NCI-H510A (cell line): ENCODE measurements at regions not wholly inside any gene's neighbourhood (a gene's known extent, or its start where the extent isn't known, plus 50 kb on each side); places are given as distances from the start of the nearest gene placed in this dataset.
"Not testable (repeated sequence)": the region's sequence is repeated elsewhere in the genome, so short reads cannot be mapped to it uniquely, and the experiment has no call there.

ENCODE experiments used
- DNase-seq: peaks from one replicate; lab custom pipeline; 2025; lab: John Stamatoyannopoulos, UW

DNA sequence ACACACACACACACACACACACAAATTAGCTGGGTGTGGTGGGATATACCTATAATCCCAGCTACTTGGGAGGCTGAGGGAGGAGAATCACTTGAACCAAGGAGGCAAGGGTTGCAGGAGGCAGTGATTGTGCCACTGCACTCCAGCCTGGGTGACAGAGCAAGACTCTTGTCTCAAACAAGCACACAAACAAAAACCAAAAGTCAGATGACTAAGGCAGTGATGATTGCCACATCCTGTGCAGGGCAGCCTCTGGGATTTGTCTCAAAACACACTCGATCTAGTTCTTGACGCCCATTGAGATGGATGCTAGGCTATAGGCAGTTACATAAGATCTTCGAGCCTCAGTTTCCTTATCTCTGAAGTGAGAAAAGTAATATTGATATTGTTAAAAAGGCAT, 183.1 kb upstream of the NOTCH2NLA start:
- not testable (repeated sequence) for DNase-seq

DNA sequence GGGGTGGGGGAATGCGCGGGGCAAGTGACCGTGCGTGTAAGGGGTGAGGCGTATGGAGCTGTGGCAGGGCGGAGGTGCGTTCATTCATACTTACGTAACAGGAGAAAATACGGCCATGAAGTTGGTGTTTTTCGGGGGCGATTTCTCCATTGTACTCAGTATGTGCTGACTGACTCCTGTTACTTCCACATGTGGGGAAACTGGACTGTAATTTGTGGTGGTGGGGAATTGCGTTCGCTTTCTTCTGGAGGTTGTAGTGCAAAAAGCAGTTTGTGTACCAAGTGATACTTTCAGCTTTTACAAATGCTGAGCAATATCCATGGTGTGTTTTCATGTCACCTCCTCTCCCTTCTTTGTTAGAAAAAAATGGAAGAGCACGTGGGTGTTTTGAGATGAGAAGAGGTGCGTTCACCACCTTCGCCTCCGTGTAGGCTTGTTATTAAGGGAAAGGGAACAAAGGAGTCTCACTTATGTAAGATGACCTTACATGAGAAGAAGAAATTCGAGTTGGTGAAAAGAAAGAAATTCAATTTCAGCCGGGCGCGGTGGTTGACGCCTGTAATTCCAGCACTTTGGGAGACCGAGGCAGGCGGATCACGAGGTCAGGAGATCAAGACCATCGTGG, 181.1 kb upstream of the NOTCH2NLA start:
- DNase-seq, result peak; percentile 31

DNA sequence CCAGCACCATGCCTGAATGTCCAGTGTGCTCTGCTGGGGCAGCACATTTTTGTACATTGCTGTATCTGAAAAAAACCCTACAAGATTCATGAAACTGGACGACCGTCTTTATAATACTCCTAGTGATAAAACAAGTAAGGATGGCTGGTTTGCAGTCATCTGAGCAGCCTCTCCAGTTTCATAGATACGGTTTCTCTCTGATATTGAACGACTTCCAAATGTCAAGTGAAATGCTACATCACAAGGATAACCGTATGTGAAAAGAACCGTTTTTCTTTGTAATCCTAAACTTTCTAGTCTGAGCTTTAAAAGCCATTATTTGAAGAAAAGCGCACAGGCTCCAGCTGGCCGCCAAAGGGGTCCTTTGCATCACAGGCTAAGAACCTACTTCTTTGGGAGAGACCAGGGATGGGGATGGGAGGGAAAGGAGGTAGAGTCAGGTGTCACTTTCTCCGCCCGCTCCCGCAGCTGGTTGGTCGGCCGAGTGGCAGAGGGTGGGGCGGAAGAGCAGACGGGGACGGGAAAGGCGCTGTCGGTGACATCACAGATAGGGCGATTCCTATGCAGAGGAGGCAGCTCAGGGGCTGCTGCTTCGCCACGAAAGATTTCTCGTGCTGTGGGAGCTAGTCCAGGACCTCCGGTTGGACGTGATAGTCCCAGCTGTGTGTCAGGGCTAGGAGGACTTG, 180.4 kb upstream of the NOTCH2NLA start:
- DNase-seq, result peak; percentile 35

DNA sequence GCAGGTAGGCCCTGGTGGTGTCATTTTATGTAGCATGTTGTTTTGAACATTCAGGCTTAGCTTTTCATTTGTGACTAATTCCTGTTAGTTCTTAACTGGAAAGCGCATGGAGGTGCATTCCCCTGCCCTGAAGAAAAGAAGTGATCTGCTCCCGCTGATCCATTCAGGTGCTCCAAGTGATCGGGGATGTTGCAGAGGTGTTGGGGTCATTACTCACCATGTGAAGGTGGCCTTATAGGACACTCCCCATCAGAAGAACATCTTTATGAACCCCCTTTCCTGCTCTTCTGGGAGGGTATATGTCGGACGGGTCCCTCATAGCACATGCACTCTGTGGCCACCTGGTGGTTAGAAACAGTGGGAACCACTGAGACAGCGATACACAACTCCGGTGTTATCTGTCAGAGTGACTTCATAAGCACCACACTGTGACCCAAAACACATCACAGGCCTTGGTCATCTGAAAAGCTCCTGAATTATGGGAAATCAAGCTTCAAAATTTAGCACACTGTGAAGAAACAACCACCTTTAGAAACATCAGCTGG, 172.5 kb upstream of the NOTCH2NLA start:
- not testable (repeated sequence) for DNase-seq

DNA sequence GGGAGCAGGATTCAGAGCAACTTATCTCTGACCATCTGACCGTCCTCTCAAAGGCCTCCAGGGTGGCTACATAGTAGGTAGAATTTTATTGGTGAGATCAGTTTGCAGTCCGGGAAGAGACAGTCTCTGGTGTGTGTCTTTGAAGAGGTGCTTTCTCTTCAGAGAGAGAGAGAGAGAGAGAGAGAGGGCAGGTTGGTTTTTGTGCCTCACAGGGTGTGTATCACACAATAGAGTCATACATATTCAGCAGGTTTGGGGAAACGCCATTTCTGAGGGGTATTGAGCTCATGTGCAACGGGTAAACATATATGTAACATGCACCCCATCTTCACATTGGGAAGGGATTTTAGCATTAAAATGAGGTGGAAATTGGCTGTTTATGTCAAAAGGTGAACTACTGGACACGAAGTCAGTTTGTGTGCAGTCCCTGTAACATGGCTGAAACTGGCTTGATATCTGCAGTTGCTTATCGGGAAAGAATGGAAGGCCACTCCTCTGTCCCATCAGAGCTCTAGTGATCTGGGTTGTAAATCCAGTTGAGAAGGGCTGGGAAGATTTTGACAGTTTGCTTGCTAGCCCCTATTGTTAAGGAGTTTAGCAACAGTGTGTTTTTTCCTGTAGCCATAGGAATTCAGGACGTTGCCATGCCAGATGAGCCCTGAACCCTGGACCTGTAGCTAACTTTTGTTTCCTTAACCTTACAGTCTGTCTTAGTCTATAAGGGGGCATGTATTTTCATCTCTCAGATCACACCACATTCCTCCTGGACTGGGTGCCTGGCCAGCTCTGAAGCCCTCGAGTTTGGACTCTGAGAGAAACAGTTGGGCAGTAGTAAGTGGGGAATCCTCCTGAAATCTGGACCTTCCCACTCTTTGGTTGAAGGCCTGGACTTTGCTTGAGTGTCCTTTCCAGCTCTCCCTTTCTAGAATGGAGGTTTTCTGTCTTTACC, 171.6 kb upstream of the NOTCH2NLA start:
- DNase-seq, result not testable (repeated sequence)

DNA sequence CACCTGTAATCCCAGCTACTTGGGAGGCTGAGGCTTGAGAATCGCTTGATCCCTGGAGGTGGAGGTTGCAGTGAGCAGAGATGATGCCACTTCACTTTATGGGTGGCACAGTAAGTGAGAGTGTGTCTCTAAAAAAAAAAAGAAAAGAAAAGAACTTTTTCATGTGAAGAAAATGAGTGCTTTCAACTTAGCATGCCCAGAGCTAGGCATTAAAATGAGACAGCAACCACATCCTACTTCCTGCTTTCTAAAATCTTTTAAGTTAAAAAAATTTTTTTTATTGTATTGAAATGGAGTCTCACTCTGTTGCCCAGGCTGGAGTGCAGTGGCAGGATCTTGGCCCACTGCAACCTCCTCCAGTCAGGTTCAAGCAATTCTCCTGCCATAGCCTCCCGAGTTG, 170.4 kb upstream of the NOTCH2NLA start:
- not testable (repeated sequence) for DNase-seq

DNA sequence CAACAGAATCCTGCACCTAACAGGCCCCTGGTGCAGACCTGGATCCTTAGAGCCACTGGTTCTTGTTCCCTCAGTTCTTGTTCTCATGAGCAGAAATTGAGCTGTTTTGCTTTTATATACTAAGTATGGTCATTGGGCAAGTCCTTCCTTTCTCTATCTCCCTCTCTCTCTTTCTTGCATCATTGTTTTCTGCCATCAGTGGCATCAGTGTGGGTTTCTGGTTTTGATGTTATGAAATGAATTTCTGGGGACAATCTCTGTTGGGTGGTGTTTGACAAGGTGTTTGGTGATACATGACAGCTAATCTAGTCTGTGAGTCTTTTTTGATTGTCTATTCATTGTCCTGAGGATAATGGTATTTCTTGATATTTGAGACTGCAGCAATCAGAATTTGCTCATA, 168.0 kb upstream of the NOTCH2NLA start:
- not testable (repeated sequence) for DNase-seq

DNA sequence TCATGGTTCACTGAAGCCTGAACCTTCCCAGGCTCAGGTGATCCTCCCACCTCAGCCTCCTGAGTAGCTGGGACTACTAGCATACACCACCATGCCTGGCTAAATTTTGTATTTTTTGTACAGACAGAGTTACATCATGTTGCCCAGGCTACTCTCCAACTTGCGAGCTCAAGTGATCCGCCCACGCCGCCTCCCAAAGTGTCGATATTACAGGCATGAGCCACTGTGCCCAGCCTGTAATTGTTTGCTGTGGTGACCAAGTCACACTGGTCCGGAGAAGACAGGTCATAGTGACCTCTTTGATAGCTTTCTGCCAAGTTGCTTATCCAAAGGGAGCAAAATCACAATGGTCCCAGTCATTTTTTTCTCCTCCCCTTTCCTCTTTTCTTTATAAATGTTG, 167.4 kb upstream of the NOTCH2NLA start:
- not testable (repeated sequence) for DNase-seq

DNA sequence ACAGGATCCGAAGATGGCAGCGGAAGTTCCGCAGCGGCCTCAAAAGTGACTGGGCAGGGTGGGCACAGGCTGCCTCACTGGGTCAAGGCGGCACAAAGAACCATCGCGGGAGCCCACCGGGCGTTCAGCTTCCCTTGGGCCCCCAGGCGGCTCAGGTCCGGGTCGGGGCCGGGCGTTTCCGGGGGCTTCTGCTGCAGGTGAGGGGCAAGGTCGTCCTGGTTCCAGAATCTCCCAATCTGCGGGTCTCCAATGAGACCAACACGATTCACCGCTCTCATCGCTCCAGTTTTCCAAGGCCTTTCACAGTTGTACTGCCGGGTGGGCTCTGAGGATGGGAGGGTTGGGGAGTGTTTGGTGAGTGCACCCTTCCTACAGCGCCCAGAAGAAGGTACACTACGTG, 165.0 kb upstream of the NOTCH2NLA start:
- DNase-seq, result not testable (repeated sequence)

DNA sequence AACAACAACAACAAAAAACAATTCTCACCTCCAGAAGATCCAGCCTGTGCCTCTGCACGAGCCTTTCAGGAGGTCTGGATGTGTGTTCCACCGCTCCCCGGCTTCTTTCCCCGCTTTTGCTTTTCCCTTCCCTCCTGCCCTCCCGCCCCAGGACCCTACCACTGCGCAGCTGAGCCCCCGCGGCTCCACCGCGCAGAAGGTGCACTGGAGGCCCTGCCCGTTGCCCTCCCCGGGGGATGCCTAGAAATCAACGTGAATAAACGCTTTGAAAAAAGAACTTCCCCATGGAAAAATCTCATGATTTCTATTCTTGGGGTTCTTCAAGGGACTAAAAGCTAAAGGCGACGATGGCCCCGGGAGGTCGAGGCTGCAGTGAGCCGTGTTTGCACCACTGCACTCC, 164.3 kb upstream of the NOTCH2NLA start:
- not testable (repeated sequence) for DNase-seq

DNA sequence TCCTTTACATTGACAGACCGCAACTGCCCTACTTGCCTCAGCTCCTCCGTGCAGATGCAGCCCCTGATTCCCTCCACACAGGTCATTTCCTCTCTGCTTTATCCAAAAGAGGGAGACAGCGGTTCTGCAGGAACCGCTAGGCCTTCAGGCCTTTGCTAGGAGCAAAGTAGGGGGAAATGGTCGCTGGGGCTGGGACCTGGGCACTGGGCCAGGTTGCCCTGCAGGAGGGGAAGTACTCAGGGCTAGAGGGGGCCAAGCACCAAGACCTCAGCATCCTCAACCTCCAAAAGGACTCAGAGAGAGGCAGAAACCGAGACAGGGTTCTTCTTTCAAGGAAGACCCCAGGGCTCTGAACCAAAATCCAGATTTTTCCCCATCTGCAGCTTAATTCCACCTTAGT, 160.4 kb upstream of the NOTCH2NLA start:
- DNase-seq, result not testable (repeated sequence)

DNA sequence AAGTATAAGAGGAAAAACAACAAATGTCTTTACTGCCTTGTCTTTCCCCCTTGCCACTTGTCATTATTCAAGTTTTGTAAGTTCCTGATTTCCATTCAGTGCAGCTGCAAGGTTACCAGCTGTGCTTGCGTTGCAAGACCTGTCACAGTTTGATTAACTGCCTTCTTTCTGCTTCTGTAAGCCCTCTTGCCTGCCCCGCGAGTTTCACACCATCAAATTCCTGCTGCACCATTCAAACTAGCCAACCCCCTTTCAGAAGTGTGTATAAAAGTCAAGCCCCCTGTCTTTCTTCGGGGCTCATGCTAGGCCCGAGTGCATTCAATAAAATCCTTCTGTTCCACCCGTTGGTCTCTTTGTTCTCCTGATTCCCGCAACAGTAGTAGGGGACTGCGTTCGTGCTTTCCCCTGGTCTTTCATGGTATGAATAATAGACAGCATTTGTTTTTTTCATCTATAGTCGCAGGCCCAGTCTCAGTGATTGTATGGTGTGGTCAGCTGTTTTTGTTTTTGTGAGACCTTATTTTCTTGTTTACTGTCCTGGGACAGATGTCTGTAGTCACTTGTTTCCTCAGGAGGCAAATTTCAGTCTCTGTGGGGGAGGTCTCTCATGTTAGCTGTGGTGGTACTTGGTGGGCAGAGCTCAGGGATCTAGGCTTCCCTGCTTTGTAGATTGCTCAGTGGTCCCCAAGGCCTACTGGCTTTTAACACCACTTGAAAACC, 159.1 kb upstream of the NOTCH2NLA start:
- DNase-seq, result not testable (repeated sequence)

DNA sequence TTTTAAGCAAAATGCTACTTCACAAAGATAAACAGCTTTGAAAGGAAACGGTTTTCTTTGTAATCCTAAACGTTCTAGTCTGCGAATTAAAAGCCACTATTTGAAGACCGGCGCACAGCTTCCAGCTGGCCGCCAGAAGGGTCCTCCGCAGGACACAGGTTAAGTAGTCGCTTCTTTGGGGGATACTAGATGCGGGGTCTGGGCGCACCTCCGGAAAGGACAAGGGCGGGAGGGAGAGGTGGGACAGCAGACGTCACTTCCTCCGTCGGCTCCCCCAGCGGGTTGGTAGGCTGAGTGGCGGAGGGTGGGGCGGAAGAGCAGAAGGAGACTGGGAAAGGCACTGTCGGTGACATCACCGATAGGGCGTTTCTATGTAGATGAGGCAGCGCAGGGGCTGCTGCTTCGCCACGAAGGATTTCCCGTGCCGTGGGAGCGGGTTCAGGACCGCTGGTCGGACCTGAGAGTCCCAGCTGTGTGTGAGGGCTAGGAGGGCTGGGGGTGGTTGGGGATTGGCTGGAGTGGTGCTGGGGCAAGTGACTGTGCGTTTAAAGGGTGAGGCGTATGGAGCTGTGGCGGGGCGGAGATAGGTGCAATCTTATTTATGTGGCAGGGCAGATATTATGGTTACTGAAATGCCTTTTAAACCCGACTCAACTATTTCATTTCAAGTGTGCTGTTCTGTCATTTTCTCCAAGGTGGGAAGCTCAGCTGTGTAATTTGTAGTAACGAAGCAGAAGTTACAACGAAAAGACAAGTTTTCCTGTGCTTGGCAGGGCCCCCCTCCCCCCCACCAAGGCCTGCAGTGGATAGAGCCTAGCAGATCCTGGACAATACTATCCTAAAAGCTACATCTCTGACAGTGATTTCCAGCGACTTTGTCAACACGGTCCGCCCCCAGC, 158.3 kb upstream of the NOTCH2NLA start:
- peak; percentile 69 for DNase-seq

DNA sequence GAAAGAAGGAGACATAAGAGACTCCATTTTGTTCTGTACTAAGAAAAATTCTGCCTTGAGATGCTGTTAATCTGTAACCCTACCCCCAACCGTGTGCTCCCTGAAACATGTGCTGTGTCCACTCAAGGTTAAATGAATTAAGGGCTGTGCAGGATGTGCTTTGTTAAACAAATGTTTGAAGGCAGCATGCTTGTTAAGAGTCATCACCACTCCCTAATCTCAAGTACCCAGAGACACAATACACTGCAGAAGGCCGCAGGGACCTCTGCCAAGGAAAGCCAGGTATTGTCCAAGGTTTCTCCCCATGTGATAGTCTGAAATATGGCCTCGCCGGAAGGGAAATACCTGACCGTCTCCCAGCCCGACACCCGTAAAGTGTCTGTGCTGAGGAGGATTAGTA, 152.4 kb upstream of the NOTCH2NLA start:
- not testable (repeated sequence) for DNase-seq

DNA sequence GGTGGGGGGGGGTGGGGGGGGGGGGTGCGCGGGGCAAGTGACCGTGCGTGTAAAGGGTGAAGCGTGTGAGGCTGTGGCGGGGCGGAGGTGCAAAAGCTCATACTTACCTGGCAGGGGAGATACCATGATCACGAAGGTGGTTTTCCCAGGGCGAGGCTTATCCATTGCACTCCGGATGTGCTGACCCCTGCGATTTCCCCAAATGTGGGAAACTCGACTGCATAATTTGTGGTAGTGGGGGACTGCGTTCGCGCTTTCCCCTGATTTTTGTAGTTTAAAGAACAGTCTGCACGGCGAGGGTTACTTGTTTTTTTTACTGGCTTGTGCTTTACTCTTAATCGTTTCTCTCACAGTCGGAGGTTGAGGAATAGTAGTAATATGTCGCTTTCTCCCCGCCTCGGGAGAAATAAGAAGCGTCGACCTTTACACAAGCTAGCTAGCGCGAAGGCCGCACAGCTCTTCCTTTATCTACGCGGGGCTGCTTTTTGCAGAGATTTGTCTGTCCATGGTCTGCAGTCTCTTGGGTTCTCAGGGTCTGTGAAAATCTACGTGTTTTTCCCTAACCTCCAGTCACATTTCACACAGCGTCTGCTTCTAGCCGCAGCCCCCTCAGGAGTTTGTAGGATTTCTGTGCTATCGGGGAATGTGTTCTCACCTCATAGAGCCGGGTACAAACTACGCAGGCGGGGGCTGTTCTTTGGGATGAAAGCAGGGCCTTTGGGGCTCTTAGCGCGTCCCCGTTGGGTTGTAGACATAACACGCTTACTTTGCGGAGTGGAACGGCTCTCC, 148.1 kb upstream of the NOTCH2NLA start:
- peak; percentile 85 for DNase-seq

DNA sequence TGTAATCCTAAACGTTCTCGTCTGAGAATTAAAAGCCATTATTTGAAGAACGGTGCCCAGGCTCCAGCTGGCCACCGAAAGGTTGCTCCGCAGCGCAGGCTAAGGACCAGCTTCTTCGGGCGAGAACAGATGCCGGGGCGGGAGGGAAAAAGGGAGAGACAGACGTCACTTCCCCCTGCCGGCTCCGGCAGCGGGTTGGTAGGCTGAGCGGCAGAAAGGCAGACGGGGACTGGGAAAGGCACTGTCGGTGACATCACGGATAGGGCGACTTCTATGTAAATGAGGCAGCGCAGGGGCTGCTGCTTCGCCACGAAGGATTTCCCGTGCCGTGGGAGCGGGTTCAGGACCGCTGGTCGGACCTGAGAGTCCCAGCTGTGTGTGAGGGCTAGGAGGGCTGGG, 147.5 kb upstream of the NOTCH2NLA start:
- DNase-seq, result peak; percentile 47

DNA sequence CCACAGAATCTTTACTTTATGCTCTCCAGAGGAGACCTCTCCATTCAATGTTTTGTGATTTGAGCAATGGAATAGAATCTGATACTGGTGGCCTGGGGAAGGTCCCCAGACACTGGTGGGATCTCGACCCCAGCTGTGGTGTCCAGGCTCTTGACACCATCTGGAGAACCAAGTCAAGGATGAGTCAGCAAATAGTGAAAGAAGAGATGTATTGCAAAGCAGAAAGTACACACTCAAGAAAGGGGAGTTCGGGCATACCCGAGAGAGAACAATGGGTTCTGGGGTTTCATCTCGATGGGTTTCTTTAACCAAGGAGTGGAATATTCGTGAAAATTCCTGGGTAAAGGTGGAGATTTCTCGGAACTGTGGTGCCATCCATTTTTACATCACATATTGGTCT, 146.3 kb upstream of the NOTCH2NLA start:
- DNase-seq, result not testable (repeated sequence)

DNA sequence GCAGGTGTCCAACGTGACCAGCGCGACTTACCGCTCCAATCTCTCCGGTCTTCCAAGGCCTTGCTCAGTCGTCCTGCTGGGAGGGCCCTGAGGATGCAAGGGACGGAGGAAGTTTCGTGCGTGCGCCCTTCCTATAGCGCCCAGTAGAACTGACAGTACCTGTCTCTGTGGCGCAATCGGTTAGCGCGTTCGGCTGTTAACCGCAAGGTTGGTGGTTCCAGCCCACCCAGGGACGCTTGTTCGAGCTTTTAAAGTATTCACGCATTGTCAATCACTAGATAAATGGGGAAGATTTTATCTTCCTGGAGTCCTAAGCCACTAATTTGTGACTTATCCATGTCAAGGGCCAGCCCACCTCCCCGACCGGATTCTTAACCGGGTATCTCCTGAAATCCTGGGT, 141.1 kb upstream of the NOTCH2NLA start:
- DNase-seq, result not testable (repeated sequence)

DNA sequence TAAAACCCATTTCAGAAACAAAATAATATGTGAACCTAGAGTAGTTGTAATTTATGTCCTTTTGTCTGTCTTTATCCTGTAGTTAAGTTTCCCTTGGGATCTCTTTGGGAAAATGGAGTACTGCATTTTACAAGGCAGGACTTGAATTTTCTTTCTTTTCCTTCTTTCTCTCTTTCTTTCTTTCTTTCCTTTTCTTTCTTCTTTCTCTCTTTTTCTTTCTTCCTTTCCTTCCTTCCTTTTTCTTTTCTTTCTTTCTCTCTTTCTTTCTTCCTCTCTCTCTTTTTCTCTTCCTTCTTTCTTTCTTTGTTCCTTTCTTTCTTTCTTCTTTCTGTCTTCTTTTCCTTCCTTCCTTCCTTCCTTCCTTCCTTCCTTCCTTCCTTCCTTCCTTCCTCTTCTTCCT, 126.6 kb upstream of the NOTCH2NLA start:
- DNase-seq, result not testable (repeated sequence)

DNA sequence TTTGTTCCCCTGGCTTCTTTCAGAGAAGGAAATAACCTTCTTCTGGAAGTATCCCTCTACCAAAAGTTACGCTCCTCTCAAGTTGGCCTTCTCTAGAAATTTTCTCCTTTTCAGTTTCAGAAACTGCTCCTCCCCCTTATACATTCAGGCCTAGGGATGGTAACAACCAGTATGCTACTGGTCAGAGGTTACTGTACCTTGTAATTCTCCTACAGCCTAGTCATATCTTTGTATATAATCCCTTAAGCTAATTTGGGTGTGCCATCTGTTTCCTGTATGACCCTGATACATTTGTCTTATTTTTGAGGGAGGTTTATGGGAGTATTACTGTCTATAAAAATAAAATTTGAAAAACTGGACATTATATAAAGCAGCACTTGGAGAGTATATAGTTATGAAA, 98.0 kb upstream of the NOTCH2NLA start:
- DNase-seq, result not testable (repeated sequence)
